Activated CD4-positive, alpha-beta T cell treated with anti-CD3 and anti-CD28 coated beads, Interleukin-10, Interleukin-2, amounts not matched to agents 100 ng/mL and 50 ng/mL, durations not matched to agents 16 hours and 8 hours (primary cell): ENCODE measurements at regions not wholly inside any gene's neighbourhood (a gene's known extent, or its start where the extent isn't known, plus 50 kb on each side); places are given as distances from the start of the nearest gene placed in this dataset.
"Not testable (repeated sequence)": the region's sequence is repeated elsewhere in the genome, so short reads cannot be mapped to it uniquely, and the experiment has no call there.

Experiments used
- DNase-seq: peaks from one replicate; pipeline ENCODE4 v3.0.0-alpha.2; 2020

DNA sequence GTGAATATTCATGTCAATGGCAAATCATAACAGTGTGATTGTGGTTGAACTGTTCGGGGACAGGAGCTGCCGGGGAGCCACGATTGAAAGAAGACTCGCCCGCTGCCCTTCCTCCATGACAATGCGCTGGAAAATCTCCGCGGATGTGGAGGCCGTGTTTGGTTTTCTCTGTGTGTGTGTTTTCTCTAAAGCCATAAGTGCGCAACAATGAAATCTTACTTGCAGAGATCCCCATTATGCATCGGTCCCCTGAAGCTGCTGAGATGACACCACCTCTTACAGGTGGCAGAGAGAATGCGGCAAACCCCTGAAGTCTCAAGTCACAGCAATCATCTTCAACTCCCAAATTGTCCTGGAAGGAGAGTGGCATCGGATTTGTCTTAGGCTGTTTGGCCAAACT is 442.3 kb upstream of the MKI67 start:
- no peak for DNase-seq

DNA sequence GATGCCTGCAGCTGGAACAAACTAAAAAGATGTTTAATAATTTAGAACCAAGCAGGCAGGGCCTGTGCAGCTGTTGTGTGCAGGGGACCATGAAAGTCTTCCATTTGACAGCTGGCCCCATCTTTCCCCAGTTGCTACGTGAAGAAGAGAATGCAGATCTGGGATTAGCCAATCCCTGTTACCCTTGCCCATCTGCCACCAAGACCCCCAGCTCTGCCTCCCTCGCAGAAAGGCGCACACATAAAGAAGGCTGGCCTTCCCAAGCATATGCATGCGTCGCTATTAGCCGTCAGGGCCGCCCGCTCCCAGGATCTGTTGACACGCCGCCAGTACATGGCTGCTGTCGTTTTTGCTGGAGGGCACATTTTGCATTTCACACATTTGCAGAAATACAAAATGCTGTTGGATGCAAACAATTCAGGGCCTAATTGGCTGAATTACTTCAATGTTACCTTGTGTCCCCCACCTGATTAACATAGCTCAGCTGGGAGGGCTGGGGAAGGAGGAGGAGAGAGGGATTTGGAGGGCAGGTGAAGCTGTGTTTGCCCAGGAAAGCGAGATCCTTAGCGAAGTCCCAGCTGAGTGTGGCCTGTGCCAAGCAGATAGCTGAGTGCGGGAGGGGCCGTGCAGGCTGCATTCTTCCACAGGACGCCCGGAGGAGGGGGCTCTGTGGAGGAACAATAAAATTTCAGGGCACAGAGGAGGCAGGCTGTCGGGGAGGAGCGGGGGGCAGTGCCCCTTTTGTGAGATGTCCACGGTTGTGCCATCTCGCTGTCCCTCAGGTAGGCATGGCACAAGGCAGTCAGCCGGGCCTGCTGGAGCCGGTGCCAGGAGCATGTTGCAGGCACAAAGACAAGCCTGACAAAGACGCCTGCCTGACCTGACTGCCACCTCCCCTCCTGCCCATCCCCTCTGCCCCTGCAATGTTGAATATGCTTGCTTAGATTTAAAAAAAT is 443.0 kb upstream of the MKI67 start:
- no peak for DNase-seq

DNA sequence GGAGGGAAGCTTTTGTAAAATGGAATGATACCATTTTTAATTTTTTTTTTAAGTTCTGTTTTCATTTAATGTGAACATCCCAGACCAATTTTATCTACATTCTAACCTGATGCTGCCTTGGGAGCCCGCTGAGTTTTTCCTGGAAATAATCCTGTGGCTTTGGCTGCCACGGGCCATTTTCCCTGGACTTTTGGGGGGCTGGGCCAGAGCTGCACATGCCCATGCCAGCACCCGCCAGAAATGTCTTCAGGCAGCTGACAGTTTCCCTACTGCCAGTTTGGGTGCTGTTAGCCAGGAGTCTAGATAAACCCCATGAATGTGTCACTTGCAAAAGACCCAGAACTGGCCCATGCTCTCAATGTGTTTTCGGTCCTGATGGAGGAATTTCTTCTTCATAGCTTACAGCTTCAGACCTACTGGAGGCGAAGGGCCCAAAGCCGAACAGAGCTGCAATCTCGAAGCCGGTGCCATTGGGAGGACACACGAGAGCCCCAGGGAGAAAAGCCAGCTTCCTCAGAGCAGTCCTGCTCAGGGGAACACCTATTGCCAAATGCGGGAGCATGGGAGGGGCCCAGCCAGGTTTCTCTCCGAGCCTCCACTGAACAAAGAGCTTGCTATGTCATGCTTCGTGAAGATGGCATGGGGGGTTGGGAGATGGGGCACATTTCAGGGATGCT is 444.2 kb upstream of the MKI67 start:
- DNase-seq = no peak

DNA sequence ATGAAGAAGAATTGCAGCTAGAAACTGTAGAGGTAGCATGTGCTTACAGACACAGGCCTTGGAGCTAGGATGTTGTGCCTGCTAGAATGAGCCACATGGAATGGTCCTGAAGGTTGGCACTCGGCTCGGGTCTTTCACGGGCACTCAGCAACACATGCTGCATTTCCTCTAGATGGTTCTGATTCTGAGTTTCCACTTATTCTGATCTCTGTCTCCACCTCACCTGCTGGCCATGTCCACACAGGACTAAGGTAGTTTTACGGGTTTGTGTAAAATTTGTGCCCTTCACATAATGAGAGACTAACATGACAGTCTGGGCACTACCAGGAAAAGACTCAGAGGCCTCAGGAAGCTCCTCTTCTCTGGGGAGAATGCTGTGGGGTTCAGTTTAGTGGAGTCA is 444.8 kb upstream of the MKI67 start:
- no peak for DNase-seq

DNA sequence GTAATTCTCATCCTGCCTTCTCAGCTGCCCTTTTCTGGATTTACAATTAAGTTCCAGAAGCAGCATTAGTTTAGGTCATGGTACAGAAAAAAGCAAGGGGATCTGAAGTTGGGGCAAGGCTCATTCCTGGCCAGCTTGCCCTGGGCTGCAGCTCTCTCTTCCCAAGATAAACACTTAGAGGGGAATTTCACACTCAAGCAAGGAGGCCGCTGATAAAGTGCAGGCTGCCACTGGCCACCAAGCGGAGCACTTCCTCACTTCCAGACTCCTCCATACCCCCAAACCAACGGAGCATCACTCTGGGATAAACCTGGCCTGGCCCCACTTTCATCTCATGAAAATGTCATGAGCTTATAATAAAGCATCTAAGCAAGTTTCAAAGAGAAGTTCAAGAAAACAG is 445.5 kb upstream of the MKI67 start:
- DNase-seq = no peak

DNA sequence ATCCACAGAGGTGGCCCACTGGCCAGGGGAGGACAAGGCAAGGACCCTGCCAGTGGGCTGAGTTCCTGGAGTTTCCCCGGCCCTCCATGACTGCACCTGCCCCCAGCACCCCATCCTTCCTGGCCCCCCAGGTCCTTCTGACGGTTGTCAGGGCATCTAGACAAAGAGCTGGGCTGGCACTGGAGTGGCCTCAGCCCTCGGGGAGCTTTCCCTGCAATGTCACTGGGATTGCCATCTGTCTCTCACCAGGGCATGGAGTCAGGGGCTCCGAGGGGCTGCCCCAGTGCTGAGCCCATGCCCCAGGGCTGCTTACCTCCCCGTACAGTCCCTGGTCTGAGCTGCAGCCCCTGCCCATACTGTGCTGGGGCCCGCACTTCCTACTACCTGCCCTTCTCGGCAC is 446.5 kb upstream of the MKI67 start:
- DNase-seq = no peak

DNA sequence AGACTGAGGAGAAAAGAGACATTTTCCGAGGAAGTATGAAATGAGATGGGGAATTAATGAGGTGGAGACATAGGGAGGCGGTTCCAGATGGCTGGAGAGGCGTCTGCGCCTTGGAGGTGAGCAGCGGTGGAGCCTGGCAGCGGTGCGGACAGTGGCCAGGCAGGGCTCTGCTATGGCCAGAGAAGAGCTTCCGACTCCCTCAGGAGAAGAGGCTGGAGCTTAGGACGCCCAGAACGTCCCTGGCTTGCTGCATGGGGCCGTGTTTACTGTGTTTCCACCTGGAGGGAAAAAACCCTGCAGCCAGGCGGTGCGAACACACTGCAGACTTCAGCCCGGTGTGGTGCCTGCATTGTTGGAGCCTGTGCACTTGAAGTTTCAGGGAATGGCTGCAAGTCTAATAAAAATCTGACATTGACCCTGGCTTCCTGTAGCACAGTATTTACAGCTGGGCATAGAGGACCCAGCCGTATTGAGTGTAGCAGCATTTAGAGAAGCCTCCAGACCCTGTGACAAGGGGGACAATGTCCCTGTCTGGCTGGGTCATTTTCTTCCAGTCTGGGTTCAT is 447.1 kb upstream of the MKI67 start:
- DNase-seq = no peak

DNA sequence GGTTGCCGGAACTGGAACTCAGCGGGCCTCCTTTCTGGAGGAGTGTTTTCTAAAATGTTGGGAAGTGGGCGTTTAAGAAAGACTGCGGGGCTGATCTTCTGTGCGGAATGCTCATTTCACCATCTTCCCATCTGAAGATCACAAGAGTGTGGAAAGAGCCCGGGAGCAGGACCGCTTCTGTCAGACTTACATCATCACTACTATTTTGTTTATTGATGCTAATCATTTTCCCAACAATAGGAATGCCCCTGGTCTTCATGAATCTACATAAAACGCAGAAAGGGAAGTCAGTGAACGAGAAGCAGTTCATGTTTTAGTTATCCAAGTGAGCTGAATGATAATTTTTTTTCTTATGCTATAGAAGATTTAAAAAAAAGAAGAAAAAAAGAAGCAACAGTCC is 447.8 kb upstream of the MKI67 start:
- DNase-seq = no peak

DNA sequence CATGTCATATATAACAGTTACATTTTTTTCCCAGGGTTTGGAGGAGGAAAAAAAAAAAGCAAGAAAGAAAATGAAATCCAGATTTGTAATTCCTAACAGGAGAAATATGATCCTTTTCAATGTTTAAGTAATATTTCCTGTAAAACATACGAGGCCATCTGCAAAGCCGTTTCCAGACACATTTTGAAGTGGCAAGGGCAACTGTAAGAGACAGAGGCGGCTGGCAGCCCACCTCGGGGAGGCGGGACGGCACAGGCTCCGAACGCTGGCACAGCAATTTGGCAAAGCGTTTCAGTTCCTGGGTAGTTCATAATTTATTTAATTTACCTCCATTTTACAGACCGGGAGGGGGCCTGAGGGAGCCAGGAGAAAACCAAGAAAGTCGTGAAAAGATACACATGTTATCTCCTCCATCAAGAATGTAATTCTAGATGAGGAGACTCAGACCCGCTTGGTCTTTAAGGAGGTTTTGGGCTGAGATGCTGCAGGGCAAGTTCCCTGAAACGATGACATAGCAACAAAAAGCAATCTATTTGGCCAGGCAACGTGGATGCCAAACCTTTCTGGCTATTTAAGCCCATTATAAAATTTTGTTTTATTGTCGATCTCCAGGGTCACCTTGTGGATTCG is 448.5 kb upstream of the MKI67 start:
- DNase-seq = no peak

DNA sequence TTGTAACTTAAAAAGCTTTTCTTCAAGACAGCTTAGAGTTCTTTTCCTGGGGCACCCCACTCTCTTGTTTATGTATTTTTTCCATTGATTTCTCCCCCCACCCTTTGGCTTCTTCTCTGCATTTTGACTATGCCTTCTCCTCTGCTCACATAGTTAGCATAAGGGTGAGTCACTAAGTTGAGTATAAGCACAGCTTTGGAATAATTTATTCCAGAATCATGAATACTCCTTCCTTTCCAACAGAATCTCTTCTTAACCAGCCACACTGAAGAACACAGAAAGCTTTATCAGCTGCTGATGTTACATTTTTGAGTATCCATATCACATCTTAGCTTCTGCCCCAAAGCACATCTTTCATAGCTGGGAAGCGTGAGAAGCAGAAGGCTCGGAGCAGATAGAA is 449.5 kb upstream of the MKI67 start:
- no peak for DNase-seq

DNA sequence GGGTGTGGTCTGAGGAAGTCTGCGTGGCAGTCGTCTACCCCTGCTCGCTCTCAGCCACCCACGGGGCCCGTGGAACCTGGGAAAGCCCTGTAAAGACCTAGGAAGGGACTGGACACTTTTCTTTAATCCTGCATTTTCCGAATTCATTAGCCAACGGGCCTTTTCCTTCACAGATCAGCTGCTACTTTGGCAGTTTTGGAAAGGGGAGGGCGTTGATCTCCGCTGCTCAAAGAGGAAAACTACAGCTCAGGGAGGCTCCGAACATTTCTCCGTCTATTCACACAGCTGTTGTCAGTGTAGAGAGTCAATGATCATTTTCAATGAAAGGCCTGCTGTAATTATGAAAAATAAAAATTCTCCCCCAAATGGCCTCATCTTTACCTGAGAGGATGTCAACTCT is 450.1 kb upstream of the MKI67 start:
- no peak for DNase-seq

DNA sequence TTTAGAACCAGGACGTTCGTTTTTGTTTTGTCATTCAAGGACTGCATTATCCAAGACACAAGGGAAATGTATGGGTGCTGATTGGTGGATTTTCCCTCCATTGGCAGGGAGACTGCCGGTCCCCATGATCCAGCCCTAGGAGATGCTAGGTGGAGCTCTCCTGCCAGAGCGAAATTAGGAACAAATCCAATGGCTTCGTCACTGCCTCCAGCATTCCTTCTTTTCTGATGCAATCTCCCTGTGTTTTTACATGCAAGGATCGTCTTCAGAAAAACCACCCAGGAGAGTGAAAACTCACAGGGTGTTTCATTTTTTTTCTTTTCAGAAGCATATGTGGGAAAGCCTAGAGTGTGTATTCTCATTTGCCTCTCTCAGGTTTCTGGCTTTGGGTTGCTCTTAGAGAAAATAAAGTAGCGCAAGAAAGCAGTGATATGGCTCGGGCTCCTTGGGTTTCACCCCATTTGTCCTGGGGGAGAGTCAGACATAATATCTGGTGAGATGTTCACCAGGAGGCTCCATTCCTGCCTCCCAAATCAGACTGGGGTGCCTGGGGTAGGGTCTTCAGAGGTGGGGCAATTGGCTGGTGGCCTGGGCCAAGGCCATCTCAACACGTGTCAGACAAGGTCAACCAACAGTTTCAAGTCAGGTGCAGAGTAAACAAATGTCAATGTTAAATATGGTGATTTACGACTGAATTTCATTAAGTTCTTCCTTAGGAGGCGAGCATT is 450.9 kb upstream of the MKI67 start:
- DNase-seq = no peak

DNA sequence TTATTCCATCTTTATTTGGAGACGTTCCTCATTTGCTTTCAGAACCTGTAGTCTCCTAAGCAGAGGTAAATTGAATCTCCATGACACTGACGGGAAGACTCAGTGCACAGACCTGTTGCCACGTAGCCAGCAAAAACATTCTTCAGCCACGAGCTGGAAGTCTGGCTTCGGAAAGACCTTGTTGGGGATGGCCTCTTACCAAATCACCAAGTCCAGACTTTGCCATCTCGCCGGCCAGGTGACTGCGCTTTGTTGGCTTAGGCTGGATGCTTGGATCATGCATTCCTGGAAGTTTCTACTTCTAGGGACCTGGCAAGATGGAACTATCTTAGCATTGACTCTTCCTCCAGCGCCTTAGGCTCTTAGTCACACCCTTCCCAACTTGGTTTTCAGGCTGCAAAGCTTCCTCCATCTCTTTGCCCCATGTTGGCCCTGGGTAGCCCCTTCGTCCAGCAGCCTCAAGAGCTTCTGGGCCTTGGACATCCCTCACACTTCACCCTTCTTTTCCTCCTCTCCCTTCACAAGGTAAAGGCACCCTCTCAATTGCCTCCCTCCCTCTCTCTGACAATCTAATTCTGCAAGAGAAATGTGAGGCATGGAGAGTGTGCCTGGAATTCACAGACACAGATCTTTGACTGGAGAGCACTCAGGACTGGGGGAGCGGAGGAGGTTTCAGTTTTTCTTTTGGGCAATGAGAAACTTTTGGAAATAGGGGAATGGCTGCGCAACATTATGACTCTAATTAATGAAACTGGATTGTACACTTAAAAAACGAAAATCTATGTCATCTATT is 451.9 kb upstream of the MKI67 start:
- DNase-seq = no peak

DNA sequence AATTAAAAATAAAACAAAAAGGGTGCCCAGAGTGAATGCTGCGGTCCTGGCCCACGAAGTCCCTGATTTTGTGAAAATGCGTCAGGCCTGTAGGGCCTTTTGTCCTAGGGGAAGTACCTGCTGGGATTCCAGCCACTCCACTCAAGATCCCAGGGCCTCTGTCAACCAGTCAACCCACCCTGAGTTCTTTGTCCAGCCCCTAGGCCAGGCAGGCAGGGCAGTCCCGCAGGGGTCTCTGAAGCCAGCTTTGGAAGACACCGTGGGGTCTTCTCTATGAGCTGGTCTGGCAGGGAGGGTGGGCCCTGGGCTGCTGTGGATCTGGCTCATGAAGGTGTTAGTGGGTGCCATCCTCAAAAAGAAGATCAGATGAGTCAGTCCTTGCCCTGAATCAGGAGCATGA is 452.5 kb upstream of the MKI67 start:
- DNase-seq = no peak

DNA sequence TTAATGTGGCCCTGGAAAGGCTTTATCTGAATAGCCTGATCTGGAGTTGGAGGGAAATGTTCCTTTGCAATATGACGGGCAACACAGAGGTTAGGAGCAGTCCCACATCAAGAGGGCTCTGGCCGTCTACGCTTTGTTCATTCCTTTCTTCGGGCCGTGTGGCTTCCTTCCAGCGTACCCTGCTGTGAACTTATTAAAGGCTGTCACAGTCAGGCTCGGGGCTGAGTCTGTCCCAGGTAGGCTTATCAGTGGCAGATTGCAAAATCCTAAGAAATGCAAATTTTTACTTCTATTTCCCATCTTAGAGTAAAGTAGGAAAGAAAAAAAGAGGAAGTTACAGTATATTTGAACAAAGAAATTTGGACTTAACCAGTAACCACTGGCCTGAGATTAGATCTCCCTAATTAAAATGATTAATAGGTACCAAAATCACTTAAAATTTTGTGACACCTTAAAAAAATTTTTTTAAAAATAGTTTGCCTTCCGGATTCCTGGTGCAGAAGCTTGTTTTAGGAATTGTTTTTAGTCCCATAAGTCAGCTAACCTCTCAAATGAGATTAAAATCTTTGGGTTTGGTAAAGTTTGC is 453.1 kb upstream of the MKI67 start:
- no peak for DNase-seq

DNA sequence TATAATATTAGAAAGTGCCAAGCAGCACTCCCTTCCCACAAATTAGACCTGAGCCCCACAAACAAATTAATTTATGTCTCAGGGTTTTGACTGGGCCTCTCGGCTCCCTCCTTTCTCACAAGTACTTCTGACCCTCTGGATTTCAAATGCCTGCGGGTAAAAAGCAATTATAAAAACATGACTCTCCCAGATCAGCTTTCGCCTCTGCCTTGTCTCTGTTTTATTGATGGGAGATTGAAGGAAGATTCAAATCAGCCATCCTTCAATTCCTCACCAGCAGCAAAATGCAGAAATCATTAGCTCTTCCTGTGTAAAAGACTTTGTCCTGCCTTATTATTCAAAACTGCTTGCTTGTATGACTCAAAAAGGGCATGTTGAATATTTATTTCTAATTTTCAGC is 453.7 kb upstream of the MKI67 start:
- DNase-seq = no peak

DNA sequence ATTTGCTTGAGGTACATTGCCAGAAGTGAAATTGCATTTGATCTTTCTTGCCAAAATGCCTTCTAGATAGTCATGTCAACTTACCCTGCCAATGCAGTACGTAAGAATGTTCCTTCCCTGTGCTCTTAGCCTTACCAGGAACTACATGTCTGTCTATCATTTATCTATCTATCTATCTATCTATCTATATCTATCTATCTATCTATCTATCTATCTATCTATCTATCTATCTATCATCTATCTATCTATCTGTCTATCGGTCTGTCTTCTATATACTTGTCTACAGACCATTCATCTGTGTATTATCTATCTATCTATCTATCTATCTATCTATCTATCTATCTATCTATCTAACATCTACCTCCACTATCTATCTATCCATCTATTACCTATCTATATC is 456.9 kb upstream of the MKI67 start:
- DNase-seq = not testable (repeated sequence)

DNA sequence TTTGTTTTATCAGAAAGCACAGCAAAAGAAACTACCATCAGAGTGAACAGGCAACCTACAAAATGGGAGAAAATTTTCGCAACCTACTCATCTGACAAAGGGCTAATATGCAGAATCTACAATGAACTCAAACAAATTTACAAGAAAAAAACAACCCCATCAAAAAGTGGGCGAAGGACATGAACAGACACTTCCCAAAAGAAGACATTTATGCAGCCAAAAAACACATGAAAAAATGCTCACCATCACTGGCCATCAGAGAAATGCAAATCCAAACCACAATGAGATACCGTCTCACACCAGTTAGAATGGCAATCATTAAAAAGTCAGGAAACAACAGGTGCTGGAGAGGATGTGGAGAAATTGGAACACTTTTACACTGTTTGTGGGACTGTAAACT is 460.4 kb upstream of the MKI67 start:
- DNase-seq = not testable (repeated sequence)

DNA sequence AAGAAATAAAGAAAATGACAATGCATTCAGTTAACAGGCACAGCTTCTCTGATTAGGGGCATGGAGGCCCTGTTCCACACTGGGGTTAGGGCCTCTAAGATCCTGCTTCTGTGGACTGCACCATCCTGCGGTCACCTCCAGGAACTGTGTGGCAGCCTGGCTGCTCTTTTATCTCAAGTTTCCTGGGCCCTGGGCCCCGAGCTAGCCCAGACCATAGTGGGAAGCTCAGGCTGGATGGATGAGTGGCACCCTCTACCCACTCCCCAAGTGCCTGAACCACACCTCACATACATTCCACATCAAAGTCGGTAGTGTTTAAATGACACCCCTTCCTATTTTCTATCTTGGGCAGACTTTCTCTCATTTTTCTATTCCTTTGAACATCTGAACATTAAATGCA is 461.5 kb upstream of the MKI67 start:
- DNase-seq = no peak

DNA sequence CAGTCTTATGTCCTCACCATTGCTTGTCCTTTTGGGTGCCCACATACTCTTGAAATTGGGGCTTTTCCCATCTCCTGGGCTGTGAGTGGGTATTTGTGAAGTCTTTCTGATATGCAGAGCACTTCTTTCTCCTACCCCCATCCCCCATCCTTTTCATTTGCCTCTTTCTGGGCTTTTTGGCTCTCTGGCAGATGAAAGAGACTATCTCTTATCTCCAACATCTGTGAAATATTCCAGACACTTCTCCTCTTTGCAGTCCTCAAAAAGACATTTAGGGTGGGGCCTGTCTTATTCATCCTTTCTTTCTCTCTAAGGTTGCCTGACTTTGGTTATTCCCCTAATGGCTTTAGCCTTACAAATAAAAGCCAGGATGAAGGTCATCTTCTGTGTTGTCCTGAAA is 462.2 kb upstream of the MKI67 start:
- no peak for DNase-seq

DNA sequence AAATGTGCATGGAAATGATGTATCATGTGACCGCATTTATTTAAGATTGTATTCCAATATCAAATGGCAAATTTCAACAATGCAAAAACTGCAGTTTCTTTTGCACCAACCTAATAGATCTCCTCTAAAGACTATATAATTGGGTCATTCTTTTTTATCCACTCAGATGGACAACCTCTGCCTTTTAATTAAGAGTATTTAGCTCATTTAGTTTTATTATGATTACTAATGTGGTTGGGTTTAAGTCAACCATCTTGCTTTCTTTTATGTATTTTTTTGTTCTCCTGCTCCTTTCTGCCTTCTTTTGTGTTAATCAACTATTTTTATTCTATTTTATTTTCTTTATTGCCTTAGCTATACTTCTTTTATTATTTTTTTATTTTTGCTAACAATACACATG is 468.5 kb upstream of the MKI67 start:
- no peak for DNase-seq

DNA sequence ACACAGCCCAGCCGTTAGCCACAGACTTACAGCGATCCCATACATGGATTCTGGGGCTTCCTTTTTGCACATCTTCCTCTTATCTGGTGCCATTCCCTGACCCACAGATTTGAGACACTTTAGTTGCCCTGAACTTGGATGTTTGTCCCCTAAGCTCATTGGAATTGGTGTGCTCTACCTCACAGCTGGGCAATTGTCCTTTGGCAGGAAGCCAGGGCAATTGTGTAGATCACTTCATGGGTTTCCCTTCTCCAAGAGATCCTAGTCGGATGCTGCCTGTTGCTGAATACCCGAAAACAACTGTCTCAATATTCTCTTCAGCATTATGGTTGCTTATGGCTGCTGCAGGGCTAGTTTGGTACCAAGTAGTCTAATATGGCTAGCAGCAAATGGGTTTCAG is 470.7 kb upstream of the MKI67 start:
- no peak for DNase-seq
